K562 (cell line): ENCODE measurements at regions not wholly inside any gene's neighbourhood (a gene's known extent, or its start where the extent isn't known, plus 50 kb on each side); places are given as distances from the start of the nearest gene placed in this dataset.

Experiments
- ATAC-seq: fragments of 200-7000 bp; cut with Tn5 transposase; 3 replicates; pipeline ENCODE4 v1.9.1; 2020; ENCODE audit warnings: moderate library complexity
- BruUV-seq: library from RNA; stranded (reverse); fragments of 400-500 nt; replicated peaks from 2 replicates; lab custom pipeline; 2021; lab: Mats Ljungman, UMichigan
- CTCF ChIA-PET: fragments of 300-600 bp; formaldehyde crosslinking; extraction: SDS; loops from one replicate; lab custom pipeline; 2021; ENCODE audit warnings: low intra/inter-chr PET ratio; lab: Yijun Ruan, JAX
- POLR2A ChIA-PET: fragments of 300-600, 350-650 bp; sonication (Branson Sonifier 250); formaldehyde crosslinking; extraction: SDS; loops from one replicate; lab custom pipeline; 2021; ENCODE audit warnings: antibody characterized with exemption, inconsistent platforms; lab: Yijun Ruan, JAX
- DNase-seq, 4 experiments: peaks; one replicate each; pipeline versions ENCODE4 v3.0.0 to v3.0.0-alpha.2; 2011 to 2018; ENCODE audit warnings: low spot score in 3 of 4, mixed read lengths in 3 of 4; ENCODE audit errors: extremely low read depth in 1 of 4
- FAIRE-seq: peaks from 2 replicates; lab custom pipeline; 2011; peaks lifted over from hg19 to GRCh38; lab: Jason Lieb, UNC
- H2AFZ ChIP-seq: 2 replicates; pipeline ENCODE4 v1.6.0; 2011; ENCODE audit warnings: low read depth, low read length, control low read depth, inconsistent platforms
- H3K27ac ChIP-seq: fragments of 200-600 bp; 3 replicates; pipeline ENCODE4 v1.8.0; 2011; ENCODE audit warnings: low read depth, mild to moderate bottlenecking, control low read depth, inconsistent platforms, low read length, moderate library complexity, mixed read lengths; ENCODE audit errors: extremely low read depth
- H3K27me3 ChIP-seq, 2 experiments: fragments of 300-600 bp in 1 of 2; 2 replicates in 1 of 2; 3 replicates in 1 of 2; pipeline versions ENCODE4 v1.6.0 to v1.8.0; 2011; ENCODE audit warnings: inconsistent platforms in 2 of 2, low read length in 2 of 2, mild to moderate bottlenecking in 1 of 2, mixed read lengths in 1 of 2, moderate library complexity in 1 of 2; ENCODE audit not compliant: control insufficient read depth in 2 of 2, insufficient read depth in 2 of 2
- H3K36me3 ChIP-seq: fragments of 300-600 bp; 3 replicates; pipeline ENCODE4 v1.8.0; 2011; ENCODE audit warnings: mild to moderate bottlenecking, low read length, inconsistent platforms; ENCODE audit not compliant: control insufficient read depth, insufficient read depth
- H3K4me1 ChIP-seq, 2 experiments: fragments of 200-600 bp in 1 of 2; replicated peaks in 1 of 2; 2 replicates in 1 of 2; 3 replicates in 1 of 2; pipeline versions ENCODE4 v1.5.1 to v1.8.0; 2011; ENCODE audit warnings: inconsistent platforms in 2 of 2, low read length in 2 of 2, mild to moderate bottlenecking in 1 of 2, mixed read lengths in 1 of 2, moderate library complexity in 1 of 2; ENCODE audit not compliant: control insufficient read depth in 2 of 2, insufficient read depth in 2 of 2
- H3K4me2 ChIP-seq: 2 replicates; pipeline ENCODE4 v1.6.1; 2011; ENCODE audit warnings: low read length, control low read depth, inconsistent platforms, mixed read lengths; ENCODE audit not compliant: insufficient read depth
- H3K4me3 ChIP-seq: fragments of 200-600 bp; sonication (generic), shearing (Covaris generic); 2 replicates; pipeline ENCODE4 v1.5.1; 2016; ENCODE audit warnings: control low read depth, inconsistent platforms
- H3K79me2 ChIP-seq: fragments of 200-600 bp; 3 replicates; pipeline ENCODE4 v1.8.0; 2011; ENCODE audit warnings: low read length, inconsistent platforms; ENCODE audit not compliant: control insufficient read depth, insufficient read depth
- H3K9ac ChIP-seq, 2 experiments: 2 replicates each; pipeline versions ENCODE4 v1.6.0 to v1.6.1; 2011; ENCODE audit warnings: low read depth in 2 of 2, low read length in 2 of 2, control low read depth in 1 of 2, inconsistent platforms in 1 of 2, mild to moderate bottlenecking in 1 of 2, mixed read lengths in 1 of 2; ENCODE audit not compliant: insufficient read depth in 1 of 2
- H3K9me1 ChIP-seq: one replicate; pipeline ENCODE4 v1.6.0; 2011; ENCODE audit warnings: inconsistent platforms, mild to moderate bottlenecking, low read length, moderate library complexity; ENCODE audit not compliant: control insufficient read depth, insufficient read depth
- H3K9me3 ChIP-seq: replicated peaks from 2 replicates; pipeline ENCODE4 v1.5.1; 2011; ENCODE audit warnings: low read depth, low read length, inconsistent platforms; ENCODE audit not compliant: control insufficient read depth, insufficient read depth
- H4K20me1 ChIP-seq: replicated peaks from 2 replicates; pipeline ENCODE4 v1.6.1; 2011; ENCODE audit warnings: low read length, inconsistent platforms, mixed read lengths; ENCODE audit not compliant: control insufficient read depth, insufficient read depth
- ELK1 ChIP-seq: sonication (generic); formaldehyde crosslinking; IDR thresholded peaks from 2 replicates; pipeline ENCODE4 v1.8.1; 2022; ENCODE audit warnings: missing genetic modification reagents
- ETV6 ChIP-seq, 3 experiments: fragments of 150-350 bp in 1 of 3; sonication (generic) in 1 of 3; formaldehyde crosslinking in 1 of 3; IDR thresholded peaks; 2 replicates each; pipeline versions ENCODE4 v1.6.1 to v1.8.0; 2014 to 2022; ENCODE audit warnings: borderline replicate concordance in 2 of 3, low read depth in 2 of 3, antibody characterized with exemption in 1 of 3, low read length in 1 of 3, mild to moderate bottlenecking in 1 of 3, missing genetic modification reagents in 1 of 3
- LEF1 ChIP-seq: fragments of 450-650 bp; IDR thresholded peaks from 2 replicates; pipeline ENCODE4 v1.6.1; 2016; ENCODE audit warnings: mild to moderate bottlenecking
- NCOA4 ChIP-seq: fragments of 450-650 bp; IDR thresholded peaks from 2 replicates; pipeline ENCODE4 v1.6.1; 2018; ENCODE audit warnings: mild to moderate bottlenecking; ENCODE audit not compliant: partially characterized antibody
- NFATC3 ChIP-seq: fragments of 450-650 bp; IDR thresholded peaks from 2 replicates; pipeline ENCODE4 v1.6.1; 2017; ENCODE audit warnings: mild to moderate bottlenecking
- NONO ChIP-seq, 2 experiments: fragments of 200-400 bp in 1 of 2; fragments of 450-650 bp in 1 of 2; formaldehyde crosslinking in 1 of 2; IDR thresholded peaks; 2 replicates each; pipeline ENCODE4 v1.6.1; 2017; ENCODE audit warnings: low read depth in 2 of 2, mild to moderate bottlenecking in 2 of 2, moderate library complexity in 2 of 2, low read length in 1 of 2
- POLR3G ChIP-seq: IDR thresholded peaks from 2 replicates; pipeline ENCODE4 v1.6.1; 2011; ENCODE audit not compliant: insufficient read length, insufficient replicate concordance; ENCODE audit errors: extremely low read depth
- SMAD1 ChIP-seq: fragments of 150-350 bp; IDR thresholded peaks from 2 replicates; pipeline ENCODE4 v1.6.1; 2014; ENCODE audit warnings: low read length, low read depth; ENCODE audit not compliant: partially characterized antibody
- ZNF696 ChIP-seq: fragments of 250-450 bp; sonication (Bioruptor Pico); conservative IDR thresholded peaks from 2 replicates; pipeline ENCODE4 v1.4.0; 2020; ENCODE audit warnings: mild to moderate bottlenecking, moderate library complexity
- WGBS: fragments of 100-300 bp; shearing (Covaris generic); methylation state at CpG from one replicate; pipeline ENCODE4 v1.1.6; 2016; ENCODE audit warnings: low coverage, mixed read lengths; ENCODE audit not compliant: insufficient coverage; ENCODE audit errors: missing lambda C conversion rate; 5-methylcytosine and 5-hydroxymethylcytosine counted together
- in situ Hi-C: fragments of 300-500 bp; cut with MboI; formaldehyde crosslinking; loops from 4 replicates; pipeline ENCODE4 v1.15.0; 2018; ENCODE audit warnings: inconsistent platforms, mixed read lengths
- intact Hi-C: fragments of 100-400 bp; cut with micrococcal nuclease; formaldehyde crosslinking; loops from 2 replicates; pipeline ENCODE4 v1.14.2; 2022

GRCh38 chr5:74406844-74407243, 233.7 kb downstream of the ENC1 start:
- no peaks in the 10 kb centered on the region for H4K20me1 ChIP-seq
- H3K4me2 ChIP-seq = no peak overlapping the region
- no peak for TF ChIP-seq LEF1
- TF ChIP-seq NFATC3 = no peak
- no peak for TF ChIP-seq NONO (IDR thresholded peaks at IDR 0.05; ENCODE audit: low read depth in 2 of 2, low read length in 1 of 2)
- no peak for TF ChIP-seq ZNF696 (CRISPR knock-in tag)
- TF ChIP-seq POLR3G = no peak
- TF ChIP-seq ELK1 (CRISPR knock-in tag) = no peak
- no peak for TF ChIP-seq ETV6 (IDR thresholded peaks at IDR 0.05; ENCODE audit: borderline replicate concordance in 1 of 2, low read depth in 2 of 2, low read length in 1 of 2)
- TF ChIP-seq ETV6 (CRISPR knock-in tag; IDR thresholded peaks at IDR 0.05; ENCODE audit: borderline replicate concordance) = no peak
- no peak for TF ChIP-seq SMAD1
- TF ChIP-seq NCOA4 = no peak
- FAIRE-seq (no peak), ATAC-seq (no peak), DNase-seq (no peak)
- in situ Hi-C loops (no loop called here), intact Hi-C loops (no loop called here)
- no peaks in the 10 kb centered on the region for H3K9me1 ChIP-seq
- no peak overlapping the region for H3K9ac ChIP-seq
- peaks cover 0 to 8% of the 10 kb centered on the region in 2 experiments; a peak in 1 of 5 replicates for H3K27me3 ChIP-seq
- CTCF ChIA-PET = no interaction called here
- no peak overlapping the region for H3K27ac ChIP-seq
- BruUV-seq = no TSS peak
- H3K79me2 ChIP-seq = no peaks in the 10 kb centered on the region
- no peaks in the 10 kb centered on the region for H3K9me3 ChIP-seq
- no peak overlapping the region for H3K4me3 ChIP-seq
- peaks cover 0 to 7% of the 10 kb centered on the region in 2 experiments; a peak in 2 of 5 replicates for H3K4me1 ChIP-seq
- H2AFZ ChIP-seq = no peak overlapping the region
- H3K36me3 ChIP-seq = no peaks in the 10 kb centered on the region
- POLR2A ChIA-PET = interaction anchor here (1.5 kb wide), 1 partner anchor 9 kb away, joined by 4 read pairs; no protein-coding TSS in a partner anchor
- WGBS = 11% methylated on average over 3 of the region's 3 CpGs
